ENCODE measurements at regions not wholly inside any gene's neighbourhood (a gene's known extent, or its start where the extent isn't known, plus 50 kb on each side); places are given as distances from the start of the nearest gene placed in this dataset.

GRCh38 chr2:120677221-120677620 is 58.4 kb upstream of the GLI2 start:
- TF ChIP-seq POLR2A (IDR thresholded peaks at IDR 0.05; ENCODE audit: low read depth, low read length) (no peak), TAF1 (IDR thresholded peaks at IDR 0.05; ENCODE audit: low read depth, low read length) (no peak)

All from GM12891 (cell line).